Activated naive CD4-positive, alpha-beta T cell treated with anti-CD3 and anti-CD28 coated beads, Interleukin-2, amount 50 U/mL, for 24 hours (primary cell): ENCODE measurements at regions not wholly inside any gene's neighbourhood (a gene's known extent, or its start where the extent isn't known, plus 50 kb on each side); places are given as distances from the start of the nearest gene placed in this dataset.
A peak's percentile ranks its signal among the peaks of the same experiment; 100 is the strongest.

Experiments used
- H3K27ac Mint-ChIP-seq: one replicate; pipeline ENCODE4 v1.8.0; 2021; ENCODE audit warnings: mild to moderate bottlenecking, mixed read lengths
- H3K27me3 Mint-ChIP-seq: one replicate; pipeline ENCODE4 v1.8.0; 2021; ENCODE audit warnings: mixed read lengths
- H3K36me3 Mint-ChIP-seq: one replicate; pipeline ENCODE4 v1.8.0; 2021; ENCODE audit warnings: mixed read lengths
- H3K4me1 Mint-ChIP-seq: one replicate; pipeline ENCODE4 v1.8.0; 2021; ENCODE audit warnings: mixed read lengths
- H3K4me3 Mint-ChIP-seq: one replicate; pipeline ENCODE4 v1.8.0; 2021; ENCODE audit warnings: mild to moderate bottlenecking, mixed read lengths
- H3K9me3 Mint-ChIP-seq: one replicate; pipeline ENCODE4 v1.8.0; 2021; ENCODE audit warnings: mixed read lengths

GRCh38 chr20:59459586-59459985 is 144.8 kb upstream of the PHACTR3 start:
- no peaks in the 10 kb centered on the region for H3K9me3 Mint-ChIP-seq
- H3K27ac Mint-ChIP-seq, result no peak overlapping the region
- no peaks in the 10 kb centered on the region for H3K36me3 Mint-ChIP-seq
- no peak overlapping the region for H3K4me3 Mint-ChIP-seq
- H3K27me3 Mint-ChIP-seq, result no peaks in the 10 kb centered on the region
- H3K4me1 Mint-ChIP-seq, result no peaks in the 10 kb centered on the region

- no peaks in the 10 kb centered on the region for H3K27me3 Mint-ChIP-seq
- no peaks in the 10 kb centered on the region for H3K9me3 Mint-ChIP-seq
- no peaks in the 10 kb centered on the region for H3K36me3 Mint-ChIP-seq
- H3K4me1 Mint-ChIP-seq, result no peaks in the 10 kb centered on the region
- no peak overlapping the region for H3K27ac Mint-ChIP-seq
- H3K4me3 Mint-ChIP-seq, result no peak overlapping the region
These were observed 144.0 kb upstream of the PHACTR3 start for GRCh38 chr20:59460352-59460751.

GRCh38 chr20:59461526-59461925 is 142.8 kb upstream of the PHACTR3 start:
- no peaks in the 10 kb centered on the region for H3K27me3 Mint-ChIP-seq
- H3K27ac Mint-ChIP-seq, result no peak overlapping the region
- H3K9me3 Mint-ChIP-seq, result no peaks in the 10 kb centered on the region
- no peak overlapping the region for H3K4me3 Mint-ChIP-seq
- no peaks in the 10 kb centered on the region for H3K4me1 Mint-ChIP-seq
- H3K36me3 Mint-ChIP-seq, result no peaks in the 10 kb centered on the region

GRCh38 chr20:59462249-59462648 is 142.1 kb upstream of the PHACTR3 start:
- no peak overlapping the region for H3K4me3 Mint-ChIP-seq
- no peak overlapping the region for H3K27ac Mint-ChIP-seq
- H3K9me3 Mint-ChIP-seq, result no peaks in the 10 kb centered on the region
- no peaks in the 10 kb centered on the region for H3K36me3 Mint-ChIP-seq
- no peaks in the 10 kb centered on the region for H3K27me3 Mint-ChIP-seq
- no peaks in the 10 kb centered on the region for H3K4me1 Mint-ChIP-seq

DNA sequence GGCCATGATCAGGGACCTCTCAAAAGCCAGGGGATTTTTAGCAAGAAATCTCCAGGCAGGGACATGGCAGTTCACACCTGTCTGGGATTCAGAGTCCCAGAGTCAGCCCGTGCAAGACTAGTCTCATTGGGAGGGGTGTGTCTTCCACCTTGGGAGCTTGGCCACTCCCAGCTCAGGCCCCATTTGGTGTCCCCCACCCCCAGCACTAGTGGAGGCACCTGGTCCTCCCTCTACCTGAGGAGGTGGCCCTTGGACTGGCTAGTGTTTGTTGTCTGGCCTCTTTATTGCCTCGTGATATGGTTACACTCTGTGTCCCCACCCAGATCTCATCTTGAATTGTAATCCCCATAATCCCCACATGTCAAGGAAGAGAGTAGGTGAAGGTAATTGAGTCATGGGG is 140.8 kb upstream of the PHACTR3 start:
- no peaks in the 10 kb centered on the region for H3K4me1 Mint-ChIP-seq
- no peaks in the 10 kb centered on the region for H3K27me3 Mint-ChIP-seq
- no peak overlapping the region for H3K27ac Mint-ChIP-seq
- no peaks in the 10 kb centered on the region for H3K9me3 Mint-ChIP-seq
- H3K36me3 Mint-ChIP-seq, result no peaks in the 10 kb centered on the region
- H3K4me3 Mint-ChIP-seq, result no peak overlapping the region

GRCh38 chr20:59466107-59466815 is 138.1 kb upstream of the PHACTR3 start:
- Mint-ChIP-seq H3K4me3 (no peak overlapping the region), H3K27ac (no peak overlapping the region), H3K4me1 (no peaks in the 10 kb centered on the region), H3K36me3 (no peaks in the 10 kb centered on the region), H3K27me3 (no peaks in the 10 kb centered on the region), H3K9me3 (no peaks in the 10 kb centered on the region)

DNA sequence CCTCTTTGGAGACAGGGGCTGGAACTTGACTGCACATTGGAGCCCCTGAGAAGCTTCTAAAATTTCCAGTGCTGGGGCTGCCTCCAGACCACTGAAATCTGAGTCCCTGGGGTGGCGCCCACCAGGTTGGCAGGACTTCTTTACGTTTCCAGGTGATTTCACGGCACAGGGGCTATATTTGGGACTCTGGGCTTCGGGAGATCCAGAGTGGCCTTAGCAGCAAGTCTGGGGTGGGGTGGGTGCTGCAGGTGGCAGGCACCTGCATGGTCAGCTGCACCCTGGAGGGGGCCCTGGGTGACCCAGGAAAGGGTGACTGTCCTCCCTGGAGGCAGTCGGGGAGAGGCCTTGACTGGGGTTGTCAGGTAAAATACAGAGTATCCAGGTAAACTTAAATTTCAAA is 135.5 kb upstream of the PHACTR3 start:
- no peak overlapping the region for H3K4me3 Mint-ChIP-seq
- no peaks in the 10 kb centered on the region for H3K36me3 Mint-ChIP-seq
- H3K4me1 Mint-ChIP-seq, result no peaks in the 10 kb centered on the region
- no peaks in the 10 kb centered on the region for H3K27me3 Mint-ChIP-seq
- H3K27ac Mint-ChIP-seq, result no peak overlapping the region
- H3K9me3 Mint-ChIP-seq, result no peaks in the 10 kb centered on the region

GRCh38 chr20:59469267-59470252 is 134.8 kb upstream of the PHACTR3 start:
- H3K27ac Mint-ChIP-seq, result peak overlapping the region; percentile 24
- H3K4me1 Mint-ChIP-seq, result no peaks in the 10 kb centered on the region
- H3K27me3 Mint-ChIP-seq, result no peaks in the 10 kb centered on the region
- H3K36me3 Mint-ChIP-seq, result no peaks in the 10 kb centered on the region
- no peaks in the 10 kb centered on the region for H3K9me3 Mint-ChIP-seq
- H3K4me3 Mint-ChIP-seq, result no peak overlapping the region

- H3K27me3 Mint-ChIP-seq, result no peaks in the 10 kb centered on the region
- no peak overlapping the region for H3K4me3 Mint-ChIP-seq
These were observed 133.8 kb upstream of the PHACTR3 start for GRCh38 chr20:59470521-59470920.

GRCh38 chr20:59471653-59472421 is 132.5 kb upstream of the PHACTR3 start:
- Mint-ChIP-seq H3K27ac (no peak overlapping the region), H3K36me3 (no peaks in the 10 kb centered on the region), H3K27me3 (no peaks in the 10 kb centered on the region), H3K4me1 (no peaks in the 10 kb centered on the region), H3K9me3 (no peaks in the 10 kb centered on the region), H3K4me3 (no peak overlapping the region)

More at GRCh38 chr20:59470521-59470920, 133.8 kb upstream of the PHACTR3 start:
- Mint-ChIP-seq H3K9me3 (no peaks in the 10 kb centered on the region), H3K27ac (no peak overlapping the region), H3K36me3 (no peaks in the 10 kb centered on the region), H3K4me1 (no peaks in the 10 kb centered on the region)

DNA sequence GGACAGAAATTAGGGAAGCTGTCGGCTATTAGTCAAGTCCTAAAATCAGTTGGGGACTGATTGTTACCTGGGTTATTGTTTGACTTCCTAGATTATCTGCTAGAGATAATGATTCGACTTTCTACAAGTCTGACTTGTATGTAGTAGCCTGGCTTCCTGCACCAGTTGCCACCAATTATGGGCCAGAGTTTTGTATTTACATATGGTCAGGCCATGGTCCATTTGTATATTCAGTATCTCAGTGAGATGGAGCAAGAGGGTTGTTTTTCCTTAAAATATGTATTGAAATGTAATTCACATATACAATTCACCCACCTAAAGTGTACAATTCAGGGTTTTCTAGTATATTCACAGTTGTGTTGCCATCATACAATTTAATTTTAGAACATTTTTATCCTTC is 130.6 kb upstream of the PHACTR3 start:
- H3K9me3 Mint-ChIP-seq, result no peaks in the 10 kb centered on the region
- H3K4me1 Mint-ChIP-seq, result no peaks in the 10 kb centered on the region
- no peak overlapping the region for H3K27ac Mint-ChIP-seq
- no peaks in the 10 kb centered on the region for H3K36me3 Mint-ChIP-seq
- H3K27me3 Mint-ChIP-seq, result no peaks in the 10 kb centered on the region
- H3K4me3 Mint-ChIP-seq, result no peak overlapping the region

- Mint-ChIP-seq H3K4me1 (no peaks in the 10 kb centered on the region), H3K27me3 (peaks cover 12% of the 10 kb centered on the region), H3K9me3 (no peaks in the 10 kb centered on the region), H3K36me3 (no peaks in the 10 kb centered on the region), H3K4me3 (no peak overlapping the region), H3K27ac (no peak overlapping the region)
These were observed 123.3 kb upstream of the PHACTR3 start for GRCh38 chr20:59481067-59481466.

DNA sequence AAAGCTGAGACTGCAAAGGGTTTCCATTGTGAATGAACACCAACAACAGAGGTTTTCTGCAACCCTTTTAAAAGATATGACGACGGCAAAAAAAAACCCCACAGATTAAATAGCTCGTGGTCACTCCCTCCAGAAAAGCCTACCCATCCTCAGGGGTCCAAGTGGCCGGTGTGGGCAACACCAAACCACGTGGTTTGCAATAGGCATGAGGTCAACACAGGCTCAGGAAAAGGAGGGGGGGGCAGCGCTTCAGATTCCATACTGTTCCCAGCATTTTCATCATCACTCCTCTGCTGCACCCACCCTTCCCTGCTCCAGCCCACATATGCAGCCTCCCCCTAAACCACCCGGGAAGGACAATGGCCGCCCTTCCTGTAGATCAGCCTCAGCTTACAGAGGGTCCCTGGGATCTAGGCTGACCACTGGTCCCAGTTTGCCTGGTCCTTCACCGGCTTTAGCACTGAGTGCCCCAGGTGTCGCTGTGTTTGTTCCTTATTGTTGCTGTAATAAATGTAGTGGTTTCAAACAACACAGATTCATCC is 122.8 kb upstream of the PHACTR3 start:
- Mint-ChIP-seq H3K36me3 (no peaks in the 10 kb centered on the region), H3K27ac (no peak overlapping the region), H3K9me3 (no peaks in the 10 kb centered on the region), H3K27me3 (peaks cover 12% of the 10 kb centered on the region), H3K4me1 (no peaks in the 10 kb centered on the region), H3K4me3 (no peak overlapping the region)

DNA sequence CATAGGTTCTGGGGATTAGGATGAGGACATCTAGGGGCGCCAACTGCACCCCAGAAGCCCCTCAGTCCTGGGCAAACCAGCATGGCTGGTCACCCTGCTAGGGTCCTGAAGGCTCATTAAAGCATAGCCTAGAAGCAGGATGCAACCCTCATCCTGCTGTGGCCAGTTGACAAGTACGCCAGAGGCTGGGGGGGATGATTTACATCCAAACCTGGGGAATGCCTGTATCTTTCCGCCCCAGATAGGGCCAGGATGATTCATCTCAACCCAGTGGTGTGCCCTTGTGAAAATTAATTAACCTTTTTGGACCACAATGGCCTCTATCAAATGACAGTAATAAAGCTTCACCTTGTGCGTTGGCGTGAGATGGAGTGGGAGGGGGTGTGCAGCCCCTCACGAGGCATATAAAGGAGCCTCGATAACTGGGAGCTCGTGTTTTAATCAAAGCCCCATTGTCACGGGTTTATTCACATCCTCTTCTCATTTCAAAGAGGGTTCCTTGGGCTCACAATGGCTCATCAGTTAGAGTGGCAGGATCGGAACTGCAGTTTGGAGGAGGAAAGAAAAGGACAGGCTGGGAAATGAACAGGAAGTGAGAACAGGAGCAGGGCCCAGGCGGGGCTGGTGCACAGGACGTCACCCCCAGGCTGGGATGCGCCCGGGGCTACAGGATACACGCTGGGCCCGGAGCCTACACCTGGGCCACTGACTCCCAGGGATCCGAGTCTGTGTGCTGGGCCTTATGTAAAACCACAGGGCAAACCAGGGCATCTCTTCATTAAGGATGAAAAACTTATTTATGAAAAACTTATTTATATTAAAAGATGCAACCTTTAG is 121.8 kb upstream of the PHACTR3 start:
- Mint-ChIP-seq H3K4me3 (no peak overlapping the region), H3K9me3 (no peaks in the 10 kb centered on the region), H3K4me1 (no peaks in the 10 kb centered on the region), H3K27ac (no peak overlapping the region), H3K36me3 (no peaks in the 10 kb centered on the region), H3K27me3 (peaks cover 12% of the 10 kb centered on the region)

DNA sequence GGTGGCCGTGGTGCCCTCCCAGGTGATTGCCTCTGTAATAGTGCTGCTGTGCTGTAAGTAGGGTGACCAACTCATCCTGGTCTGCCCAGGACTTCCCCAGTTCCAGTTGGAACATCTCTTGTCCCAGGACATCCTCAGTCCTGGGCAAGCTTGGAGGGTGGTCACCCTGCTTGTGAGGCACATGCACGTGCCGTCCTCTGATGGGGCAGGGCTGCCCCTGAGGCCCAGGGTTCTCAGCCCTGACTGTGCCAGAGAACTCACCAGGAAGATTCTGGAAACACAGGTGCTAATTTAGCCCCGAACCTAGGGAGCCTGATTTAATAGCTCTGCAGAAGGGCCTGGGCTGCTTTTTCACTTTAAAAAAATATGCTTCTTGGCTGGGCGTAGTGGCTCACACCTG is 120.9 kb upstream of the PHACTR3 start:
- Mint-ChIP-seq H3K27me3 (peaks cover 12% of the 10 kb centered on the region), H3K4me3 (no peak overlapping the region), H3K4me1 (no peaks in the 10 kb centered on the region), H3K36me3 (no peaks in the 10 kb centered on the region), H3K9me3 (no peaks in the 10 kb centered on the region), H3K27ac (no peak overlapping the region)
